GM12878 (cell line): ENCODE measurements at regions not wholly inside any gene's neighbourhood (a gene's known extent, or its start where the extent isn't known, plus 50 kb on each side); places are given as distances from the start of the nearest gene placed in this dataset.

Experiments
- ATAC-seq: fragments of 200-7000 bp; cut with Tn5 transposase; 3 replicates; pipeline ENCODE4 v1.9.1; 2020; ENCODE audit warnings: mild to moderate bottlenecking, moderate library complexity
- BruUV-seq: library from RNA; stranded (reverse); fragments of 400-500 nt; replicated peaks from 2 replicates; lab custom pipeline; 2021; lab: Mats Ljungman, UMichigan
- CTCF ChIA-PET: fragments of 300-600 bp; sonication (Branson Sonifier 250); formaldehyde crosslinking; extraction: SDS; loops from one replicate; lab custom pipeline; 2021; ENCODE audit warnings: inconsistent platforms; lab: Yijun Ruan, JAX
- POLR2A ChIA-PET: fragments of 350-600 bp; formaldehyde crosslinking; extraction: SDS; loops from one replicate; lab custom pipeline; 2021; ENCODE audit warnings: inconsistent platforms; lab: Charles Lee
- RAD21 ChIA-PET: fragments of 300-600 bp; sonication (Branson Sonifier 250); formaldehyde crosslinking; loops from one replicate; lab custom pipeline; 2023; ENCODE audit warnings: antibody characterized with exemption; ENCODE audit not compliant: unreplicated experiment; lab: Charles Lee
- SMC1A ChIA-PET: fragments of 300-600 bp; sonication (Branson Sonifier 250); formaldehyde crosslinking; loops from one replicate; lab custom pipeline; 2023; ENCODE audit not compliant: unreplicated experiment, uncharacterized antibody; lab: Charles Lee
- DNase-seq: peaks from one replicate; pipeline ENCODE4 v3.0.0-alpha.2; 2011; ENCODE audit warnings: low read depth, low spot score
- FAIRE-seq: peaks from 3 replicates; lab custom pipeline; 2011; peaks lifted over from hg19 to GRCh38; lab: Jason Lieb, UNC
- H2AFZ ChIP-seq: 2 replicates; pipeline ENCODE4 v1.6.0; 2011; ENCODE audit warnings: low read depth, low read length, control low read depth; ENCODE audit not compliant: control insufficient read depth
- H3K27ac ChIP-seq: 2 replicates; pipeline ENCODE4 v1.5.1; 2011; ENCODE audit warnings: control low read depth; ENCODE audit not compliant: control insufficient read depth, insufficient read depth
- H3K27me3 ChIP-seq, 2 experiments: replicated peaks in 1 of 2; 2 replicates each; pipeline versions ENCODE4 v1.6.0 to v1.6.1; 2011; ENCODE audit warnings: low read length in 1 of 2; ENCODE audit not compliant: control insufficient read depth in 2 of 2, insufficient read depth in 2 of 2
- H3K36me3 ChIP-seq, 2 experiments: 2 replicates each; pipeline ENCODE4 v1.5.1; 2011; ENCODE audit warnings: low read length in 1 of 2; ENCODE audit not compliant: control insufficient read depth in 2 of 2, insufficient read depth in 2 of 2
- H3K4me1 ChIP-seq: 2 replicates; pipeline ENCODE4 v1.6.1; 2011; ENCODE audit warnings: mild to moderate bottlenecking, low read length, moderate library complexity, mixed read lengths; ENCODE audit not compliant: control insufficient read depth, insufficient read depth
- H3K4me2 ChIP-seq: 2 replicates; pipeline ENCODE4 v1.6.0; 2011; ENCODE audit warnings: control low read depth; ENCODE audit not compliant: control insufficient read depth, insufficient read depth
- H3K4me3 ChIP-seq: fragments of 200-600 bp; sonication (generic); 2 replicates; pipeline ENCODE4 v1.5.1; 2016
- H3K79me2 ChIP-seq: 2 replicates; pipeline ENCODE4 v1.6.0; 2011; ENCODE audit warnings: low read length; ENCODE audit not compliant: control insufficient read depth, insufficient read depth
- H3K9ac ChIP-seq: 2 replicates; pipeline ENCODE4 v1.8.0; 2011; ENCODE audit warnings: low read length, control low read depth, mixed read lengths; ENCODE audit not compliant: control insufficient read depth, insufficient read depth
- H3K9me3 ChIP-seq: replicated peaks from 3 replicates; pipeline ENCODE4 v1.5.1; 2011; ENCODE audit warnings: mild to moderate bottlenecking, low read length; ENCODE audit not compliant: control insufficient read depth, insufficient read depth
- H4K20me1 ChIP-seq: 2 replicates; pipeline ENCODE4 v1.6.0; 2011; ENCODE audit not compliant: control insufficient read depth, insufficient read depth
- ATF2 ChIP-seq: IDR thresholded peaks from 2 replicates; pipeline ENCODE4 v1.6.1; 2012; ENCODE audit warnings: low read length, inconsistent platforms
- CEBPB ChIP-seq, 2 experiments: fragments of 150-350 bp in 1 of 2; IDR thresholded peaks; 2 replicates each; pipeline ENCODE4 v1.6.1; 2012 to 2014; ENCODE audit warnings: low read depth in 2 of 2, low read length in 2 of 2, borderline replicate concordance in 1 of 2, inconsistent platforms in 1 of 2
- E4F1 ChIP-seq: fragments of 450-650 bp; IDR thresholded peaks from 2 replicates; pipeline ENCODE4 v1.6.1; 2018; ENCODE audit warnings: borderline replicate concordance, mild to moderate bottlenecking; ENCODE audit not compliant: partially characterized antibody
- GABPA ChIP-seq: IDR thresholded peaks from 2 replicates; pipeline ENCODE4 v1.6.1; 2014; ENCODE audit warnings: antibody characterized with exemption, low read depth, mild to moderate bottlenecking, inconsistent platforms
- KAT2A ChIP-seq: conservative IDR thresholded peaks from 2 replicates; pipeline ENCODE4 v1.6.1; 2011; ENCODE audit warnings: low read depth, low read length; ENCODE audit not compliant: control insufficient read depth
- NFYB ChIP-seq: IDR thresholded peaks from 2 replicates; pipeline ENCODE4 v1.6.1; 2011; ENCODE audit warnings: low read depth, mild to moderate bottlenecking, low read length, improper control_type of control experiment, moderate library complexity; ENCODE audit not compliant: insufficient read depth
- RAD21 ChIP-seq: IDR thresholded peaks from 2 replicates; pipeline ENCODE4 v1.6.1; 2011; ENCODE audit warnings: mild to moderate bottlenecking, low read depth, low read length, moderate library complexity; ENCODE audit not compliant: insufficient read depth
- RB1 ChIP-seq: fragments of 450-650 bp; formaldehyde crosslinking; IDR thresholded peaks from 2 replicates; pipeline ENCODE4 v1.6.1; 2017; ENCODE audit warnings: mild to moderate bottlenecking, borderline replicate concordance
- SIX5 ChIP-seq: IDR thresholded peaks from 2 replicates; pipeline ENCODE4 v1.6.1; 2011; ENCODE audit warnings: mild to moderate bottlenecking, low read depth, low read length, moderate library complexity; ENCODE audit not compliant: severe bottlenecking
- STAT3 ChIP-seq: IDR thresholded peaks from 2 replicates; pipeline ENCODE4 v1.6.1; 2011; ENCODE audit warnings: low read depth, low read length, improper control_type of control experiment
- ZBED1 ChIP-seq: IDR thresholded peaks from 2 replicates; pipeline ENCODE4 v1.6.1; 2016; ENCODE audit warnings: borderline replicate concordance
- ZNF687 ChIP-seq: fragments of 450-650 bp; IDR thresholded peaks from 2 replicates; pipeline ENCODE4 v1.6.1; 2017; ENCODE audit warnings: mild to moderate bottlenecking, moderate library complexity
- ZSCAN29 ChIP-seq: fragments of 450-650 bp; IDR thresholded peaks from 2 replicates; pipeline ENCODE4 v1.6.1; 2017; ENCODE audit warnings: mild to moderate bottlenecking, moderate library complexity
- whole genome bisulfite sequencing: methylation state at CpG from one replicate; pipeline ENCODE4 v1.1.6; 2016; ENCODE audit warnings: low lambda C conversion rate; ENCODE audit not compliant: insufficient replicate concordance, insufficient coverage; ENCODE audit errors: missing lambda C conversion rate; 5-methylcytosine and 5-hydroxymethylcytosine counted together
- in situ Hi-C: fragments of 300-500 bp; cut with MboI; formaldehyde crosslinking; loops from 9 replicates; pipeline ENCODE4 v1.14.3; 2018; ENCODE audit warnings: mixed read lengths
- intact Hi-C: fragments of 100-400 bp; cut with micrococcal nuclease; formaldehyde crosslinking; loops from one replicate; pipeline ENCODE4 v1.14.2; 2022; ENCODE audit not compliant: unreplicated experiment

GRCh38 chr11:28961726-28962125 is 853.5 kb downstream of the METTL15 start:
- 0% methylated on average over 1 of the region's 1 CpG for WGBS
- no peaks in the 10 kb centered on the region for H4K20me1 ChIP-seq
- SMC1A ChIA-PET = no interaction called here
- no peak overlapping the region for H3K4me2 ChIP-seq
- TF ChIP-seq STAT3 (no peak), ATF2 (no peak), KAT2A (no peak), RB1 (no peak), ZNF687 (no peak), SIX5 (no peak), RAD21 (no peak), NFYB (no peak), GABPA (no peak), ZBED1 (no peak), ZSCAN29 (no peak), E4F1 (no peak), CEBPB (IDR thresholded peaks at IDR 0.05; ENCODE audit: borderline replicate concordance in 1 of 2, low read depth in 2 of 2, low read length in 2 of 2) (no peak)
- TF ChIP-seq, all 136 proteins: peak for 0
- no peaks in the 10 kb centered on the region for H3K4me1 ChIP-seq
- no peak overlapping the region for H3K27ac ChIP-seq
- H3K36me3 ChIP-seq = no peaks in the 10 kb centered on the region
- ChIA-PET POLR2A (no interaction called here), RAD21 (no interaction called here), CTCF (no interaction called here)
- no peak for DNase-seq
- H3K79me2 ChIP-seq = no peaks in the 10 kb centered on the region
- H3K9ac ChIP-seq = no peak overlapping the region
- BruUV-seq = no TSS peak
- intact Hi-C loops = no loop called here
- ATAC-seq = no peak
- H3K9me3 ChIP-seq = no peaks in the 10 kb centered on the region
- no peak overlapping the region for H2AFZ ChIP-seq
- in situ Hi-C loops = no loop called here
- no peak overlapping the region for H3K4me3 ChIP-seq
- no peaks in the 10 kb centered on the region for H3K27me3 ChIP-seq
- no peak for FAIRE-seq
